K562 (cell line): ENCODE measurements at regions not wholly inside any gene's neighbourhood (a gene's known extent, or its start where the extent isn't known, plus 50 kb on each side); places are given as distances from the start of the nearest gene placed in this dataset.

ENCODE experiments used
- ATAC-seq: fragments of 200-7000 bp; cut with Tn5 transposase; 3 replicates; pipeline ENCODE4 v1.9.1; 2020; ENCODE audit warnings: moderate library complexity
- BruUV-seq: library from RNA; stranded (reverse); fragments of 400-500 nt; replicated peaks from 2 replicates; lab custom pipeline; 2021; lab: Mats Ljungman, UMichigan
- CTCF ChIA-PET: fragments of 300-600 bp; formaldehyde crosslinking; extraction: SDS; loops from one replicate; lab custom pipeline; 2021; ENCODE audit warnings: low intra/inter-chr PET ratio; lab: Yijun Ruan, JAX
- POLR2A ChIA-PET: fragments of 300-600, 350-650 bp; sonication (Branson Sonifier 250); formaldehyde crosslinking; extraction: SDS; loops from one replicate; lab custom pipeline; 2021; ENCODE audit warnings: antibody characterized with exemption, inconsistent platforms; lab: Yijun Ruan, JAX
- DNase-seq, 4 experiments: peaks; one replicate each; pipeline versions ENCODE4 v3.0.0 to v3.0.0-alpha.2; 2011 to 2018; ENCODE audit warnings: low spot score in 3 of 4, mixed read lengths in 3 of 4; ENCODE audit errors: extremely low read depth in 1 of 4
- FAIRE-seq: peaks from 2 replicates; lab custom pipeline; 2011; peaks lifted over from hg19 to GRCh38; lab: Jason Lieb, UNC
- H2AFZ ChIP-seq: 2 replicates; pipeline ENCODE4 v1.6.0; 2011; ENCODE audit warnings: low read depth, low read length, control low read depth, inconsistent platforms
- H3K27ac ChIP-seq: fragments of 200-600 bp; 3 replicates; pipeline ENCODE4 v1.8.0; 2011; ENCODE audit warnings: low read depth, mild to moderate bottlenecking, control low read depth, inconsistent platforms, low read length, moderate library complexity, mixed read lengths; ENCODE audit errors: extremely low read depth
- H3K27me3 ChIP-seq, 2 experiments: fragments of 300-600 bp in 1 of 2; 2 replicates in 1 of 2; 3 replicates in 1 of 2; pipeline versions ENCODE4 v1.6.0 to v1.8.0; 2011; ENCODE audit warnings: inconsistent platforms in 2 of 2, low read length in 2 of 2, mild to moderate bottlenecking in 1 of 2, mixed read lengths in 1 of 2, moderate library complexity in 1 of 2; ENCODE audit not compliant: control insufficient read depth in 2 of 2, insufficient read depth in 2 of 2
- H3K36me3 ChIP-seq: fragments of 300-600 bp; 3 replicates; pipeline ENCODE4 v1.8.0; 2011; ENCODE audit warnings: mild to moderate bottlenecking, low read length, inconsistent platforms; ENCODE audit not compliant: control insufficient read depth, insufficient read depth
- H3K4me1 ChIP-seq, 2 experiments: fragments of 200-600 bp in 1 of 2; replicated peaks in 1 of 2; 2 replicates in 1 of 2; 3 replicates in 1 of 2; pipeline versions ENCODE4 v1.5.1 to v1.8.0; 2011; ENCODE audit warnings: inconsistent platforms in 2 of 2, low read length in 2 of 2, mild to moderate bottlenecking in 1 of 2, mixed read lengths in 1 of 2, moderate library complexity in 1 of 2; ENCODE audit not compliant: control insufficient read depth in 2 of 2, insufficient read depth in 2 of 2
- H3K4me2 ChIP-seq: 2 replicates; pipeline ENCODE4 v1.6.1; 2011; ENCODE audit warnings: low read length, control low read depth, inconsistent platforms, mixed read lengths; ENCODE audit not compliant: insufficient read depth
- H3K4me3 ChIP-seq: fragments of 200-600 bp; sonication (generic), shearing (Covaris generic); 2 replicates; pipeline ENCODE4 v1.5.1; 2016; ENCODE audit warnings: control low read depth, inconsistent platforms
- H3K79me2 ChIP-seq: fragments of 200-600 bp; 3 replicates; pipeline ENCODE4 v1.8.0; 2011; ENCODE audit warnings: low read length, inconsistent platforms; ENCODE audit not compliant: control insufficient read depth, insufficient read depth
- H3K9ac ChIP-seq, 2 experiments: 2 replicates each; pipeline versions ENCODE4 v1.6.0 to v1.6.1; 2011; ENCODE audit warnings: low read depth in 2 of 2, low read length in 2 of 2, control low read depth in 1 of 2, inconsistent platforms in 1 of 2, mild to moderate bottlenecking in 1 of 2, mixed read lengths in 1 of 2; ENCODE audit not compliant: insufficient read depth in 1 of 2
- H3K9me1 ChIP-seq: one replicate; pipeline ENCODE4 v1.6.0; 2011; ENCODE audit warnings: inconsistent platforms, mild to moderate bottlenecking, low read length, moderate library complexity; ENCODE audit not compliant: control insufficient read depth, insufficient read depth
- H3K9me3 ChIP-seq: replicated peaks from 2 replicates; pipeline ENCODE4 v1.5.1; 2011; ENCODE audit warnings: low read depth, low read length, inconsistent platforms; ENCODE audit not compliant: control insufficient read depth, insufficient read depth
- H4K20me1 ChIP-seq: replicated peaks from 2 replicates; pipeline ENCODE4 v1.6.1; 2011; ENCODE audit warnings: low read length, inconsistent platforms, mixed read lengths; ENCODE audit not compliant: control insufficient read depth, insufficient read depth
- CREB3L1 ChIP-seq: fragments of 450-650 bp; IDR thresholded peaks from 2 replicates; pipeline ENCODE4 v1.6.1; 2014; ENCODE audit warnings: low read depth, mild to moderate bottlenecking, moderate library complexity, borderline replicate concordance
- PURB ChIP-seq: sonication (generic); formaldehyde crosslinking; IDR thresholded peaks from 2 replicates; pipeline ENCODE4 v1.9.0; 2021; ENCODE audit warnings: low read depth, mild to moderate bottlenecking, missing genetic modification reagents
- SP2 ChIP-seq: IDR thresholded peaks from 2 replicates; pipeline ENCODE4 v1.6.1; 2011; ENCODE audit warnings: mild to moderate bottlenecking, low read depth, low read length, moderate library complexity; ENCODE audit not compliant: poor library complexity, severe bottlenecking; ENCODE audit errors: extremely low read depth
- YY1 ChIP-seq, 3 experiments: IDR thresholded peaks; 2 replicates each; pipeline ENCODE4 v1.6.1; 2011; ENCODE audit warnings: low read length in 2 of 3, mild to moderate bottlenecking in 2 of 3, moderate library complexity in 2 of 3, borderline replicate concordance in 1 of 3, control low read depth in 1 of 3, low read depth in 1 of 3; ENCODE audit not compliant: insufficient read depth in 3 of 3, insufficient replicate concordance in 2 of 3, control insufficient read depth in 1 of 3, insufficient read length in 1 of 3; ENCODE audit errors: extremely low read depth in 1 of 3
- ZSCAN29 ChIP-seq: fragments of 450-650 bp; IDR thresholded peaks from 2 replicates; pipeline ENCODE4 v1.6.1; 2017
- WGBS: fragments of 100-300 bp; shearing (Covaris generic); methylation state at CpG from one replicate; pipeline ENCODE4 v1.1.6; 2016; ENCODE audit warnings: low coverage, mixed read lengths; ENCODE audit not compliant: insufficient coverage; ENCODE audit errors: missing lambda C conversion rate; 5-methylcytosine and 5-hydroxymethylcytosine counted together
- in situ Hi-C: fragments of 300-500 bp; cut with MboI; formaldehyde crosslinking; loops from 4 replicates; pipeline ENCODE4 v1.15.0; 2018; ENCODE audit warnings: inconsistent platforms, mixed read lengths
- intact Hi-C: fragments of 100-400 bp; cut with micrococcal nuclease; formaldehyde crosslinking; loops from 2 replicates; pipeline ENCODE4 v1.14.2; 2022

GRCh38 chr16:11431915-11432465 lies 86.7 kb downstream of the RMI2 start:
- ATAC-seq, result no peak
- TF ChIP-seq SP2 (no peak), CREB3L1 (no peak), PURB (CRISPR knock-in tag) (no peak), YY1 (IDR thresholded peaks at IDR 0.05; ENCODE audit: borderline replicate concordance in 1 of 3, control insufficient read depth in 1 of 3, extremely low read depth in 1 of 3, insufficient read depth in 3 of 3, insufficient read length in 1 of 3, insufficient replicate concordance in 2 of 3, low read depth in 1 of 3, low read length in 2 of 3) (peak in 1 of 3 experiments; percentile 59), ZSCAN29 (no peak)
- Histone ChIP-seq H3K9me3 (no peaks in the 10 kb centered on the region), H3K27ac (no peak overlapping the region), H3K9ac (no peak overlapping the region), H3K79me2 (no peaks in the 10 kb centered on the region), H3K4me3 (no peak overlapping the region), H3K4me1 (peaks cover 0 to 3% of the 10 kb centered on the region in 2 experiments; a peak in 1 of 5 replicates), H3K9me1 (no peaks in the 10 kb centered on the region), H2AFZ (no peak overlapping the region), H4K20me1 (no peaks in the 10 kb centered on the region), H3K27me3 (peaks cover 7 to 29% of the 10 kb centered on the region in 2 experiments), H3K36me3 (no peaks in the 10 kb centered on the region), H3K4me2 (no peak overlapping the region)
- no peak for FAIRE-seq
- 0% methylated on average over 4 of the region's 4 CpGs for WGBS
- intact Hi-C loops (no loop called here), in situ Hi-C loops (no loop called here)
- BruUV-seq, result no TSS peak
- CTCF ChIA-PET, result no interaction called here
- POLR2A ChIA-PET, result interaction anchor here (0.7 to 0.9 kb wide), 2 partner anchors 9 to 43 kb away, joined by 3 read pairs; no protein-coding TSS in a partner anchor
- no peak for DNase-seq
